CD4-positive, alpha-beta T cell treated with Interleukin-6 at 100 ng/mL for 8 hours (primary cell): ENCODE measurements at regions not wholly inside any gene's neighbourhood (a gene's known extent, or its start where the extent isn't known, plus 50 kb on each side); places are given as distances from the start of the nearest gene placed in this dataset.
"Not testable (repeated sequence)": the region's sequence is repeated elsewhere in the genome, so short reads cannot be mapped to it uniquely, and the experiment has no call there.

ENCODE experiments used
- DNase-seq: peaks from one replicate; pipeline ENCODE4 v3.0.0-alpha.2; 2020; ENCODE audit warnings: mixed read lengths, low spot score

GRCh38 chr16:59405802-59406201, 671.7 kb upstream of the GOT2 start:
- DNase-seq = no peak

GRCh38 chr16:59404509-59404908, 670.4 kb upstream of the GOT2 start:
- no peak for DNase-seq

- DNase-seq = no peak
Measured at GRCh38 chr16:59400830-59401229, 666.7 kb upstream of the GOT2 start.

GRCh38 chr16:59397638-59398037, 663.5 kb upstream of the GOT2 start:
- no peak for DNase-seq

- DNase-seq = no peak
Measured at GRCh38 chr16:59394526-59394925, 660.4 kb upstream of the GOT2 start.

GRCh38 chr16:59392911-59393310, 658.8 kb upstream of the GOT2 start:
- no peak for DNase-seq

GRCh38 chr16:59391617-59392364, 657.7 kb upstream of the GOT2 start:
- no peak for DNase-seq

GRCh38 chr16:59385959-59386358, 651.8 kb upstream of the GOT2 start:
- DNase-seq = no peak

- DNase-seq = no peak
Measured at GRCh38 chr16:59385491-59385890, 651.4 kb upstream of the GOT2 start.

GRCh38 chr16:59373632-59374031, 639.5 kb upstream of the GOT2 start:
- DNase-seq = no peak

GRCh38 chr16:59370717-59371116, 636.6 kb upstream of the GOT2 start:
- DNase-seq = no peak

GRCh38 chr16:59369523-59369922, 635.4 kb upstream of the GOT2 start:
- no peak for DNase-seq

GRCh38 chr16:59368586-59368985, 634.5 kb upstream of the GOT2 start:
- DNase-seq = no peak

GRCh38 chr16:59356709-59357108, 622.6 kb upstream of the GOT2 start:
- DNase-seq = no peak

- DNase-seq = no peak
Measured at GRCh38 chr16:59356144-59356543, 622.0 kb upstream of the GOT2 start.

GRCh38 chr16:59355704-59356103, 621.6 kb upstream of the GOT2 start:
- no peak for DNase-seq

- DNase-seq = no peak
Measured at GRCh38 chr16:59351305-59351903, 617.3 kb upstream of the GOT2 start.

GRCh38 chr16:59350670-59351069, 616.6 kb upstream of the GOT2 start:
- DNase-seq = no peak

GRCh38 chr16:59342669-59343068, 608.6 kb upstream of the GOT2 start:
- DNase-seq = no peak

GRCh38 chr16:59341368-59341767, 607.3 kb upstream of the GOT2 start:
- no peak for DNase-seq

GRCh38 chr16:59339871-59340270, 605.8 kb upstream of the GOT2 start:
- no peak for DNase-seq

- DNase-seq = no peak
Measured at GRCh38 chr16:59336136-59336695, 602.1 kb upstream of the GOT2 start.

- DNase-seq = not testable (repeated sequence)
Measured at GRCh38 chr16:59331708-59332107, 597.6 kb upstream of the GOT2 start.
